B cell (primary cell): ENCODE measurements at regions not wholly inside any gene's neighbourhood (a gene's known extent, or its start where the extent isn't known, plus 50 kb on each side); places are given as distances from the start of the nearest gene placed in this dataset.

ENCODE experiments used
- ATAC-seq: fragments of 200-7000 bp; cut with Tn5 transposase; one replicate; pipeline ENCODE4 v1.10.0; 2021; ENCODE audit warnings: low read depth, mild to moderate bottlenecking, moderate number of reproducible peaks, moderate library complexity
- CTCF ChIA-PET: fragments of 350-600 bp; sonication (Branson Sonifier 250); formaldehyde crosslinking; loops from one replicate; lab custom pipeline; 2021; ENCODE audit warnings: antibody characterized with exemption, inconsistent platforms; lab: Charles Lee
- POLR2A ChIA-PET: fragments of 350-600 bp; sonication (Branson Sonifier 250); formaldehyde crosslinking; loops from one replicate; lab custom pipeline; 2021; ENCODE audit warnings: antibody characterized with exemption; lab: Charles Lee
- DNase-seq: peaks from one replicate; pipeline ENCODE4 v3.0.0; 2013
- H2AFZ ChIP-seq: 2 replicates; pipeline ENCODE4 v1.6.1; 2012; ENCODE audit warnings: mild to moderate bottlenecking, low read depth, low read length; ENCODE audit not compliant: insufficient read depth, poor library complexity, severe bottlenecking
- H3K27ac ChIP-seq, 2 donors: 1 replicate in 1 of 2; 2 replicates in 1 of 2; pipeline ENCODE4 v1.5.1; 2012 to 2013; ENCODE audit warnings: low read length in 2 of 2, mild to moderate bottlenecking in 2 of 2, moderate library complexity in 1 of 2
- H3K27me3 ChIP-seq, 4 experiments: fragments of 200-600 bp in 1 of 4; sonication (generic) in 1 of 4; replicated peaks in 1 of 4; 1 replicate in 2 of 4; 2 replicates in 2 of 4; pipeline versions ENCODE4 v1.6.1 to v1.7.0; 2013 to 2016; ENCODE audit warnings: low read length in 3 of 4, mild to moderate bottlenecking in 2 of 4, mixed read lengths in 1 of 4, moderate library complexity in 1 of 4; ENCODE audit not compliant: insufficient read depth in 4 of 4, control insufficient read depth in 3 of 4; ENCODE audit errors: control extremely low read depth in 1 of 4
- H3K36me3 ChIP-seq, 2 experiments: replicated peaks in 1 of 2; 1 replicate in 1 of 2; 2 replicates in 1 of 2; pipeline versions ENCODE4 v1.6.1 to v1.7.1; 2013; ENCODE audit warnings: low read length in 1 of 2; ENCODE audit not compliant: insufficient read depth in 2 of 2, control insufficient read depth in 1 of 2; ENCODE audit errors: control extremely low read depth in 1 of 2, extremely low read depth in 1 of 2
- H3K4me1 ChIP-seq, 2 donors: fragments of 200-600 bp in 1 of 2; sonication (generic) in 1 of 2; 1 replicate in 1 of 2; 2 replicates in 1 of 2; pipeline versions ENCODE4 v1.5.1 to v1.6.1; 2013 to 2017; ENCODE audit warnings: low read length in 2 of 2; ENCODE audit not compliant: control insufficient read depth in 2 of 2, insufficient read depth in 2 of 2
- H3K4me2 ChIP-seq: replicated peaks from 2 replicates; pipeline ENCODE3; 2012; ENCODE audit warnings: mild to moderate bottlenecking, low read depth, low read length; ENCODE audit not compliant: poor library complexity, severe bottlenecking
- H3K4me3 ChIP-seq, 5 experiments: fragments of 200-600 bp in 1 of 5; sonication (generic) in 1 of 5; 1 replicate in 3 of 5; 2 replicates in 2 of 5; pipeline versions ENCODE4 v1.5.1 to v1.7.0; 2011 to 2016; ENCODE audit warnings: low read length in 4 of 5, mild to moderate bottlenecking in 4 of 5, low read depth in 2 of 5, control low read depth in 1 of 5, moderate library complexity in 1 of 5; ENCODE audit not compliant: insufficient read depth in 1 of 5; ENCODE audit errors: control extremely low read depth in 1 of 5, extremely low read depth in 1 of 5
- H3K79me2 ChIP-seq: fragments of 200-600 bp; sonication (generic); one replicate; pipeline ENCODE4 v1.6.0; 2016; ENCODE audit warnings: low read length; ENCODE audit not compliant: control insufficient read depth, insufficient read depth
- H3K9ac ChIP-seq: fragments of 200-600 bp; sonication (generic); 2 replicates; pipeline ENCODE4 v1.6.1; 2017; ENCODE audit warnings: mild to moderate bottlenecking, low read length, moderate library complexity
- H3K9me3 ChIP-seq, 3 donors: one replicate each; pipeline versions ENCODE4 v1.6.1 to v1.7.1; 2013; ENCODE audit warnings: low read length in 2 of 3; ENCODE audit not compliant: control insufficient read depth in 2 of 3, insufficient read depth in 1 of 3; ENCODE audit errors: control extremely low read depth in 1 of 3
- H4K20me1 ChIP-seq: 2 replicates; pipeline ENCODE4 v1.6.0; 2012; ENCODE audit warnings: mild to moderate bottlenecking, low read length; ENCODE audit not compliant: insufficient read depth, control insufficient read depth, poor library complexity, severe bottlenecking
- H3K27ac Mint-ChIP-seq: one replicate; pipeline ENCODE4 v1.8.0; 2021; ENCODE audit warnings: mixed read lengths
- H3K27me3 Mint-ChIP-seq: one replicate; pipeline ENCODE4 v1.8.0; 2021; ENCODE audit warnings: mixed read lengths
- H3K4me1 Mint-ChIP-seq: one replicate; pipeline ENCODE4 v1.8.0; 2021; ENCODE audit warnings: mixed read lengths
- H3K4me3 Mint-ChIP-seq: one replicate; pipeline ENCODE4 v1.8.0; 2021; ENCODE audit warnings: mixed read lengths
- H3K9me3 Mint-ChIP-seq: one replicate; pipeline ENCODE4 v1.8.0; 2022; ENCODE audit warnings: mixed read lengths; ENCODE audit not compliant: insufficient read depth
- EZH2 ChIP-seq: IDR thresholded peaks from 2 replicates; pipeline ENCODE4 v1.6.1; 2012; ENCODE audit warnings: borderline replicate concordance, low read depth, mild to moderate bottlenecking, moderate library complexity, low read length; ENCODE audit not compliant: insufficient read depth, poor library complexity, severe bottlenecking
- WGBS: methylation state at CpG from one replicate; pipeline ENCODE4 v1.1.5; 2013; ENCODE audit warnings: missing lambda C conversion rate; ENCODE audit not compliant: insufficient coverage; 5-methylcytosine and 5-hydroxymethylcytosine counted together
- intact Hi-C: fragments of 100-400 bp; cut with micrococcal nuclease; formaldehyde crosslinking; loops from one replicate; pipeline ENCODE4 v1.10.0; 2022
- TF ChIP-seq, protein P1 (sequence below): fragments of 200-600 bp; IDR thresholded peaks from one replicate; pipeline ENCODE4 v1.8.0; 2022; ENCODE audit warnings: antibody characterized with exemption, mild to moderate bottlenecking

DNA sequence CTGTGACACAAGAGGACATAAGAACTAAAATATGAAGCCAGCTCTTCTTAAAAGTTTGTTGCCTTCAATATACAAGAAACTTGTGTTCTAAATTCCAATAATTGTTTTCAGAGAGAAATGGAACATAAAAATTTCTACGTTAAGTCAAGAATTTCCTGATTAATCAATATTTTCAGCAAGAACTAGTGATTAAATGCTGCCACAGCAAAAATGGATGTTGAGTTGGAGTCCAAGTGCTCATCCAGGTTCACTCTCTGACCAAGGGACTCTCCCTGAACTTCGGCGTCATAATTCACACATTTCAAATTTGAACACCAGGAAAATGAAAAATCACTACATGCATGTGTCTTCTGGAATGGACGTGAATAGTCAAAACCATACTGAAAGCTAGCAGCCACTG lies 1263.6 kb upstream of the GOT2 start:
- no peak overlapping the region for H3K4me3 Mint-ChIP-seq
- 90% methylated on average over 2 of the region's 4 CpGs for WGBS

GRCh38 chr16:59993101-59993500 lies 1259.0 kb upstream of the GOT2 start:
- Mint-ChIP-seq H3K27ac (no peak overlapping the region), H3K9me3 (peaks cover 13% of the 10 kb centered on the region), H3K4me3 (no peak overlapping the region), H3K4me1 (no peaks in the 10 kb centered on the region), H3K27me3 (no peaks in the 10 kb centered on the region)
- DNase-seq (no peak), ATAC-seq (no peak)
- Histone ChIP-seq H3K27ac (no peak overlapping the region), H3K9ac (no peak overlapping the region), H3K36me3 (no peaks in the 10 kb centered on the region), H3K9me3 (peaks cover 0 to 19% (median 6%) of the 10 kb centered on the region in 3 donors), H3K4me3 (no peak overlapping the region), H3K4me2 (no peak overlapping the region), H3K79me2 (no peaks in the 10 kb centered on the region), H4K20me1 (no peaks in the 10 kb centered on the region), H2AFZ (no peak overlapping the region), H3K27me3 (no peaks in the 10 kb centered on the region), H3K4me1 (no peaks in the 10 kb centered on the region)
- ChIA-PET POLR2A (no interaction called here), CTCF (no interaction called here)
- TF ChIP-seq, protein P1, sequence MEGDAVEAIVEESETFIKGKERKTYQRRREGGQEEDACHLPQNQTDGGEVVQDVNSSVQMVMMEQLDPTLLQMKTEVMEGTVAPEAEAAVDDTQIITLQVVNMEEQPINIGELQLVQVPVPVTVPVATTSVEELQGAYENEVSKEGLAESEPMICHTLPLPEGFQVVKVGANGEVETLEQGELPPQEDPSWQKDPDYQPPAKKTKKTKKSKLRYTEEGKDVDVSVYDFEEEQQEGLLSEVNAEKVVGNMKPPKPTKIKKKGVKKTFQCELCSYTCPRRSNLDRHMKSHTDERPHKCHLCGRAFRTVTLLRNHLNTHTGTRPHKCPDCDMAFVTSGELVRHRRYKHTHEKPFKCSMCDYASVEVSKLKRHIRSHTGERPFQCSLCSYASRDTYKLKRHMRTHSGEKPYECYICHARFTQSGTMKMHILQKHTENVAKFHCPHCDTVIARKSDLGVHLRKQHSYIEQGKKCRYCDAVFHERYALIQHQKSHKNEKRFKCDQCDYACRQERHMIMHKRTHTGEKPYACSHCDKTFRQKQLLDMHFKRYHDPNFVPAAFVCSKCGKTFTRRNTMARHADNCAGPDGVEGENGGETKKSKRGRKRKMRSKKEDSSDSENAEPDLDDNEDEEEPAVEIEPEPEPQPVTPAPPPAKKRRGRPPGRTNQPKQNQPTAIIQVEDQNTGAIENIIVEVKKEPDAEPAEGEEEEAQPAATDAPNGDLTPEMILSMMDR, result no peak
- TF ChIP-seq EZH2, result no peak
- WGBS, result 77% methylated on average over 7 of the region's 10 CpGs
- intact Hi-C loops, result no loop called here

More for the DNA sequence above, 1263.6 kb upstream of the GOT2 start:
- Histone ChIP-seq H2AFZ (no peak overlapping the region), H3K4me3 (no peak overlapping the region), H3K36me3 (no peaks in the 10 kb centered on the region), H3K9ac (no peak overlapping the region), H3K79me2 (no peaks in the 10 kb centered on the region), H3K27ac (no peak overlapping the region), H3K9me3 (peaks cover 0 to 28% (median 0%) of the 10 kb centered on the region in 3 donors), H3K27me3 (no peaks in the 10 kb centered on the region), H3K4me1 (no peaks in the 10 kb centered on the region), H4K20me1 (no peaks in the 10 kb centered on the region), H3K4me2 (no peak overlapping the region)
- Mint-ChIP-seq H3K27ac (no peak overlapping the region), H3K4me1 (no peaks in the 10 kb centered on the region), H3K27me3 (no peaks in the 10 kb centered on the region), H3K9me3 (peaks cover 6% of the 10 kb centered on the region)
- POLR2A ChIA-PET, result no interaction called here
- ATAC-seq (no peak), DNase-seq (no peak)
- TF ChIP-seq, protein P1, result no peak
- TF ChIP-seq EZH2, result no peak
- intact Hi-C loops, result no loop called here
- CTCF ChIA-PET, result no interaction called here
